Loucy (cell line): ENCODE measurements at regions not wholly inside any gene's neighbourhood (a gene's known extent, or its start where the extent isn't known, plus 50 kb on each side); places are given as distances from the start of the nearest gene placed in this dataset.

Experiments
- H2AFZ ChIP-seq: fragments of 200-600 bp; sonication (generic); 2 replicates; pipeline ENCODE4 v1.6.0; 2016; ENCODE audit warnings: antibody characterized with exemption, mild to moderate bottlenecking, low read length, moderate library complexity
- H3F3A ChIP-seq: fragments of 200-600 bp; 2 replicates; pipeline ENCODE4 v1.6.0; 2016; ENCODE audit warnings: antibody characterized with exemption, low read depth, mild to moderate bottlenecking
- H3K27me3 ChIP-seq: fragments of 200-600 bp; sonication (generic); 2 replicates; pipeline ENCODE4 v1.6.1; 2014; ENCODE audit warnings: low read length, mild to moderate bottlenecking; ENCODE audit not compliant: insufficient read depth, poor library complexity, severe bottlenecking
- H3K36me3 ChIP-seq: fragments of 200-600 bp; sonication (generic); 2 replicates; pipeline ENCODE4 v1.6.1; 2016; ENCODE audit warnings: low read length; ENCODE audit not compliant: insufficient read depth
- H3K4me1 ChIP-seq: fragments of 200-600 bp; sonication (generic); 2 replicates; pipeline ENCODE4 v1.5.1; 2014; ENCODE audit warnings: low read length, mild to moderate bottlenecking; ENCODE audit not compliant: insufficient read depth, poor library complexity, severe bottlenecking
- H3K4me2 ChIP-seq: fragments of 200-600 bp; sonication (generic); 2 replicates; pipeline ENCODE4 v1.6.0; 2014; ENCODE audit warnings: antibody characterized with exemption, low read length, low read depth, mild to moderate bottlenecking; ENCODE audit not compliant: poor library complexity, severe bottlenecking
- H3K4me3 ChIP-seq: fragments of 200-600 bp; sonication (generic); 2 replicates; pipeline ENCODE4 v1.5.1; 2014; ENCODE audit warnings: low read length, mild to moderate bottlenecking, mixed read lengths; ENCODE audit not compliant: poor library complexity, severe bottlenecking
- H3K79me2 ChIP-seq: fragments of 200-600 bp; sonication (generic); 2 replicates; pipeline ENCODE4 v1.6.1; 2014; ENCODE audit warnings: low read length; ENCODE audit not compliant: insufficient read depth
- H3K9ac ChIP-seq: fragments of 200-600 bp; sonication (generic); 2 replicates; pipeline ENCODE4 v1.6.0; 2014; ENCODE audit warnings: mild to moderate bottlenecking, low read depth, low read length, moderate library complexity; ENCODE audit not compliant: poor library complexity, severe bottlenecking
- H3K9me2 ChIP-seq: fragments of 200-600 bp; sonication (generic); replicated peaks from 2 replicates; pipeline ENCODE4 v1.6.1; 2016; ENCODE audit warnings: low read depth, low read length, mixed read lengths
- H3K9me3 ChIP-seq: fragments of 200-600 bp; sonication (generic); 2 replicates; pipeline ENCODE4 v1.6.1; 2014; ENCODE audit warnings: mild to moderate bottlenecking, antibody characterized with exemption, low read length, low read depth; ENCODE audit not compliant: insufficient read depth
- H4K20me1 ChIP-seq: fragments of 200-600 bp; sonication (generic); 2 replicates; pipeline ENCODE4 v1.6.0; 2014; ENCODE audit warnings: antibody characterized with exemption, low read length, mild to moderate bottlenecking; ENCODE audit not compliant: insufficient read depth, poor library complexity, severe bottlenecking
- CTCF ChIP-seq: fragments of 200-600 bp; sonication (generic); conservative IDR thresholded peaks from 2 replicates; pipeline ENCODE4 v1.5.1; 2014; ENCODE audit warnings: mild to moderate bottlenecking, antibody characterized with exemption, low read length
- EZH2phosphoT487 ChIP-seq: fragments of 200-600 bp; IDR thresholded peaks from 2 replicates; pipeline ENCODE4 v1.6.1; 2018; ENCODE audit warnings: antibody characterized with exemption, mild to moderate bottlenecking, moderate library complexity, borderline replicate concordance

- Histone ChIP-seq H3K9ac (no peak overlapping the region), H3K4me1 (no peaks in the 10 kb centered on the region), H3K36me3 (no peaks in the 10 kb centered on the region), H3K9me3 (no peaks in the 10 kb centered on the region), H3K79me2 (no peaks in the 10 kb centered on the region), H4K20me1 (no peaks in the 10 kb centered on the region), H3F3A (no peaks in the 10 kb centered on the region), H2AFZ (no peak overlapping the region), H3K27me3 (no peaks in the 10 kb centered on the region), H3K9me2 (no peaks in the 10 kb centered on the region), H3K4me3 (no peak overlapping the region), H3K4me2 (no peak overlapping the region)
- TF ChIP-seq CTCF (no peak), EZH2phosphoT487 (no peak)
These were observed 341.2 kb upstream of the MYT1L start for GRCh38 chr2:2672249-2672648.

GRCh38 chr2:2671826-2672225, 340.8 kb upstream of the MYT1L start:
- Histone ChIP-seq H3K9me2 (no peaks in the 10 kb centered on the region), H3K4me3 (no peak overlapping the region), H3K9ac (no peak overlapping the region), H3K4me1 (no peaks in the 10 kb centered on the region), H3K9me3 (no peaks in the 10 kb centered on the region), H4K20me1 (no peaks in the 10 kb centered on the region), H2AFZ (no peak overlapping the region), H3K36me3 (no peaks in the 10 kb centered on the region), H3K79me2 (no peaks in the 10 kb centered on the region), H3F3A (no peaks in the 10 kb centered on the region), H3K4me2 (no peak overlapping the region), H3K27me3 (no peaks in the 10 kb centered on the region)
- TF ChIP-seq EZH2phosphoT487 (no peak), CTCF (no peak)

- Histone ChIP-seq H3K79me2 (no peaks in the 10 kb centered on the region), H3K9ac (no peak overlapping the region), H3F3A (no peaks in the 10 kb centered on the region), H2AFZ (no peak overlapping the region), H3K27me3 (no peaks in the 10 kb centered on the region), H3K9me2 (no peaks in the 10 kb centered on the region), H3K4me1 (no peaks in the 10 kb centered on the region), H4K20me1 (no peaks in the 10 kb centered on the region), H3K36me3 (no peaks in the 10 kb centered on the region), H3K4me3 (no peak overlapping the region), H3K4me2 (no peak overlapping the region), H3K9me3 (no peaks in the 10 kb centered on the region)
- no peak for TF ChIP-seq CTCF
- no peak for TF ChIP-seq EZH2phosphoT487
These were observed 338.2 kb upstream of the MYT1L start for GRCh38 chr2:2669316-2669715.
